Activated T-cell treated with anti-CD3 and anti-CD28 coated beads for 48 hours (primary cell): ENCODE measurements at regions not wholly inside any gene's neighbourhood (a gene's known extent, or its start where the extent isn't known, plus 50 kb on each side); places are given as distances from the start of the nearest gene placed in this dataset.

ENCODE experiments used
- DNase-seq: peaks from one replicate; pipeline ENCODE4 v3.0.0-alpha.2; 2020; ENCODE audit warnings: low read depth

GRCh38 chr18:78742218-78742745 is 237.3 kb upstream of the SALL3 start:
- no peak for DNase-seq

- DNase-seq = no peak
Observed at GRCh38 chr18:78743078-78743477, 236.5 kb upstream of the SALL3 start.

GRCh38 chr18:78751664-78752063 is 228.0 kb upstream of the SALL3 start:
- no peak for DNase-seq

- DNase-seq = no peak
Observed at GRCh38 chr18:78753240-78753639, 226.4 kb upstream of the SALL3 start.

GRCh38 chr18:78754311-78755043 is 225.1 kb upstream of the SALL3 start:
- no peak for DNase-seq

- no peak for DNase-seq
Observed at GRCh38 chr18:78757014-78757413, 222.6 kb upstream of the SALL3 start.

GRCh38 chr18:78758496-78758895 is 221.1 kb upstream of the SALL3 start:
- no peak for DNase-seq

GRCh38 chr18:78762753-78763152 is 216.9 kb upstream of the SALL3 start:
- DNase-seq = no peak

- no peak for DNase-seq
Observed at GRCh38 chr18:78764544-78764943, 215.1 kb upstream of the SALL3 start.

GRCh38 chr18:78765142-78765541 is 214.5 kb upstream of the SALL3 start:
- no peak for DNase-seq

- no peak for DNase-seq
Observed at GRCh38 chr18:78765637-78766281, 213.9 kb upstream of the SALL3 start.

- no peak for DNase-seq
Observed at GRCh38 chr18:78766651-78767533, 212.7 kb upstream of the SALL3 start.

- DNase-seq = no peak
Observed at GRCh38 chr18:78767648-78768071, 212.0 kb upstream of the SALL3 start.

- no peak for DNase-seq
Observed at GRCh38 chr18:78768221-78768620, 211.4 kb upstream of the SALL3 start.

GRCh38 chr18:78768656-78769501 is 210.7 kb upstream of the SALL3 start:
- DNase-seq = no peak

GRCh38 chr18:78769502-78770105 is 210.0 kb upstream of the SALL3 start:
- DNase-seq = no peak

GRCh38 chr18:78770139-78770822 is 209.3 kb upstream of the SALL3 start:
- no peak for DNase-seq

- DNase-seq = no peak
Observed at GRCh38 chr18:78770823-78771139, 208.8 kb upstream of the SALL3 start.

- DNase-seq = no peak
Observed at GRCh38 chr18:78771496-78772359, 207.9 kb upstream of the SALL3 start.
